GM12865 (cell line): ENCODE measurements at regions not wholly inside any gene's neighbourhood (a gene's known extent, or its start where the extent isn't known, plus 50 kb on each side); places are given as distances from the start of the nearest gene placed in this dataset.
"Not testable (repeated sequence)": the region's sequence is repeated elsewhere in the genome, so short reads cannot be mapped to it uniquely, and the experiment has no call there.

Source experiments
- DNase-seq: peaks from one replicate; pipeline ENCODE4 v3.0.0; 2010; ENCODE audit warnings: low read depth
- H3K4me3 ChIP-seq: 2 replicates; pipeline ENCODE4 v1.5.1; 2011; ENCODE audit warnings: mild to moderate bottlenecking, low read depth, low read length, control low read depth
- CTCF ChIP-seq: IDR thresholded peaks from 2 replicates; pipeline ENCODE4 v1.5.1; 2011; ENCODE audit warnings: low read length, control low read depth, low read depth, inconsistent platforms; ENCODE audit not compliant: insufficient read depth; ENCODE audit errors: missing control alignments

- DNase-seq, result no peak
- no peak overlapping the region for H3K4me3 ChIP-seq
- no peak for TF ChIP-seq CTCF
Measured at GRCh38 chr3:180421221-180421620, 180.7 kb upstream of the TTC14 start.

- H3K4me3 ChIP-seq, result no peak overlapping the region
- no peak for TF ChIP-seq CTCF
- DNase-seq, result no peak
Measured at GRCh38 chr3:180421721-180422120, 180.2 kb upstream of the TTC14 start.

- DNase-seq, result not testable (repeated sequence)
Measured at GRCh38 chr3:180424305-180424704, 177.7 kb upstream of the TTC14 start.

GRCh38 chr3:180430896-180431295, 171.1 kb upstream of the TTC14 start:
- TF ChIP-seq CTCF, result no peak
- H3K4me3 ChIP-seq, result no peak overlapping the region
- DNase-seq, result no peak

More at GRCh38 chr3:180424305-180424704, 177.7 kb upstream of the TTC14 start:
- not testable (repeated sequence) for H3K4me3 ChIP-seq

GRCh38 chr3:180433152-180433551, 168.8 kb upstream of the TTC14 start:
- no peak overlapping the region for H3K4me3 ChIP-seq
- no peak for TF ChIP-seq CTCF
- no peak for DNase-seq

- no peak for TF ChIP-seq CTCF
Measured at GRCh38 chr3:180447136-180447535, 154.8 kb upstream of the TTC14 start.

GRCh38 chr3:180448407-180448806, 153.6 kb upstream of the TTC14 start:
- H3K4me3 ChIP-seq, result not testable (repeated sequence)

More at GRCh38 chr3:180447136-180447535, 154.8 kb upstream of the TTC14 start:
- no peak overlapping the region for H3K4me3 ChIP-seq
- no peak for DNase-seq

GRCh38 chr3:180457225-180457624, 144.7 kb upstream of the TTC14 start:
- TF ChIP-seq CTCF, result no peak
- DNase-seq, result no peak

More at GRCh38 chr3:180448407-180448806, 153.6 kb upstream of the TTC14 start:
- DNase-seq, result not testable (repeated sequence)

More at GRCh38 chr3:180457225-180457624, 144.7 kb upstream of the TTC14 start:
- no peak overlapping the region for H3K4me3 ChIP-seq
